Sigmoid colon (tissue), 4 donors: ENCODE measurements at regions not wholly inside any gene's neighbourhood (a gene's known extent, or its start where the extent isn't known, plus 50 kb on each side); places are given as distances from the start of the nearest gene placed in this dataset.

Experiments used
- CTCF ChIP-seq, 4 experiments: fragments of 450-650 bp in 3 of 4; fragments of 200-600 bp in 1 of 4; IDR thresholded peaks; one replicate each; pipeline ENCODE4 v1.5.1; 2016 to 2019; ENCODE audit warnings: antibody characterized with exemption in 4 of 4, mild to moderate bottlenecking in 3 of 4, moderate library complexity in 2 of 4
- POLR2A ChIP-seq, 2 donors: fragments of 450-650 bp; IDR thresholded peaks; one replicate each; pipeline ENCODE4 v1.6.1; 2016; ENCODE audit warnings: antibody characterized with exemption in 2 of 2, mild to moderate bottlenecking in 2 of 2, moderate library complexity in 2 of 2
- POLR2AphosphoS5 ChIP-seq, 4 donors: sonication (generic); formaldehyde crosslinking; IDR thresholded peaks; one replicate each; pipeline ENCODE4 v1.6.1; 2017; ENCODE audit warnings: antibody characterized with exemption in 4 of 4

GRCh38 chr13:34167347-34167746, 349.4 kb downstream of the RFC3 start:
- no peak for TF ChIP-seq POLR2A (IDR thresholded peaks at IDR 0.05)
- TF ChIP-seq CTCF (IDR thresholded peaks at IDR 0.05): no peak
- no peak for TF ChIP-seq POLR2AphosphoS5 (IDR thresholded peaks at IDR 0.05)
